ENCODE measurements at regions not wholly inside any gene's neighbourhood (a gene's known extent, or its start where the extent isn't known, plus 50 kb on each side); places are given as distances from the start of the nearest gene placed in this dataset.
"Not testable (repeated sequence)": the region's sequence is repeated elsewhere in the genome, so short reads cannot be mapped to it uniquely, and the experiment has no call there.

DNA sequence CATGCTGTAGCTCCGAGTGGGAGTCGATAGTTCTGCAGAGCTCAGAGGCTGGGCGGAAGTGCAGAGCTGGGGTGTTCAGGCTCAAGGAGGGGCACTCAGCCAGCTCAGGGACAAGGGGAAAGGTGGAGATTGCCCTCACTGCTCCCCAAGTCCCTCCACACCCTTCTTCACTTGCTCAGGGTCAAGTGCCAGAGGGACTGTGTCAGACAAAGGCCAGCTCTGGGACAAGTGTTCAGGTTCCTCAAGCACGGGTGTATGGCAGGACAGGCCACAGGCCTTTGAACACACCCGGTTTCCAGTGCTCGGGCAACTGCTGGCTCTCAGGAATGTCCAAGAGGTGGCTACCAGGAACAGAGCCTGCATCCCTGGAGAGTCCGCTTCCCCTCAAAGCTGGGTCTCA lies 293.0 kb upstream of the PODXL start:
- no peak for DNase-seq (ENCODE audit: low spot score)

DNA sequence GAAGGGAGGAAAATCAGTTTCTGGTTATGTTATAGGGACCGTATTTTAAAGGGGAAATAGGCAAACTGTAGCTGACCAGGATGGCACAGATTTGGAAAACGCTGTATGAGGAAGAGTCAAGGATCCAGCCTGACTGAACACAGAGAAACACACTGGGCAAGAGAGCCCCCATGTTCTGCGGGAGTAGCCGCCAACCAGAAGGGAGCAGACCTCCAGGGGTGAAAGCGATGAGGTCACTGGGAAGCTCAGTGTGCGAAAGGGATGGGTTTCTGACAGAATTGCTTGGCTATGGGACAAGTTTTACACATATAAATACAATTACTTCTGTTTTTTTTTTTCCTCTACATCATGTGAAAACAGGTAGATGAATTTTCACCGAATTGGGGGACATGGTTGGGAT lies 291.6 kb upstream of the PODXL start:
- DNase-seq (ENCODE audit: low spot score), result no peak

DNA sequence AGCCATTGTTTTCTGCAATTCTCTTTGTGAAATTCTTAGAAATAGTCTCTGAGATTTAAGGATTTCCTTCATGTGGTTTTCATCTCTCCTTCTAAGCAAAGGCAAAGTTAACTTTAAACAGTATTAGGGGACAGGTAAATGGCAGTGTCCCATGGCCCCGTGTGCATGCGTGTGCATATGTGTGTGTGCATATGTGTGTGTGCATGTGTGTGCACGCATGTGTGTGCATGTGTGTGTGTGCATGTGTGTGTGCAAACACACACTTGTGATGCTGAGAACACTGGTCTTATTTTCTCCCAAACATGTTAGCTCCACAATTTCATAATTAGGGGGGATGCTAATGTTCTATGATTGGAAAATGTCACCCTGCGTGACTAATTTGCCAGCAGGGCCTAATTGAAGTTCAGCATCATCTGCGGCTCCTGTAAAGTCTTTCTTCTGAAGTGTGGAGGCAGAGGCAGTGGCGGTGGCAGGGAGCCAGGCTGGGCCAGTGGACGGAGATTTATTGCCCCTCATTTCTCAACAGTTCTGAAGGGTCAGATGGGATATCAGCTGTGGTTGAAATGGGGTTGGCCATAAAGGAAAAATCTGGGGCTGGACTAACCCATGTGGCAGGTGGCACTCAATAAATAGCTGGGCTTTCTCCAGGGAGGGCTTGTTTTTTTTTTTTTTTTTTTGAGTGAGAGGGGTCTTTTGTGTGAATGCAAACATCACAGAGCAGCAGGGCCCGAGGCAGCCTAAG lies 289.3 kb upstream of the PODXL start:
- DNase-seq (ENCODE audit: low spot score), result no peak

DNA sequence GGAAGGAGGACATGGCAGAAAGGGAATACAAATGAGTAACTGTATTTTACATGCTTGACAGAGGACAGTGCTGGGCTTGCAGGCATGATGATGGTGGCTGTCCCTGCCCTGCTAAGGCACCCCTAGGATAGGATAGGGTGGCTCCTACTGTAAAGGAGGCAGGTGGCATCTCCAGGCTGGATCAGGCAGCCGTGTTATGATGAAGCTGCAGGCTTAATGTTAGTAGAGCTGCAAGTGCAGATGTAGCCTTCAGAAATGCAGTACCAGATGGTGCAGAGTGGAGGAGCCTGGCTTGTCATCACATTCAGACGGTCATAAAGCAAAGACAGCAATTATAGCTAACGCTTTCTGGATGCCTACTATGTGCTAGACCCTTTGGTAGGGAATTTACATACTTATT lies 287.9 kb upstream of the PODXL start:
- DNase-seq (ENCODE audit: low spot score), result no peak

DNA sequence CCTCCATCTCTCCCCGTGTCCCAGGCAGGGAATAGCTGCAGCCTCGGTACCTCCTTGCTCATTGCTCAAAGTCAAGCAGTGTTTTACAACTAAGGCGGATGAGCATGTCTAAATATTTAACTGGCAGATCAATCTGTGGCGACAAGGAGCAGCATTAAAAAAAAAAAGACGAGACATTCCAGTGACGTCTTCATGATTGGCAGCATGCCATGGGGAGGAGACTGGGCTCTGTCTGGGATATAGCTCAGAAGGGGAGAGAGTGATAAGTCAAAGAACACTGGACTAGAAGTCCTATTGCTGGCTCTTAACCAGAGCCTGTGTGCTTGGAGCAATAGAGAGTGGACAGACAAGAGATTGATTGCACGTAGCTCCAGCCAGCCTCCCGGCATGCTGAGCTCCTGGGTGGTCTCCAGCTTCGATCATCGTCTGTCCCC lies 287.5 kb upstream of the PODXL start:
- DNase-seq (ENCODE audit: low spot score), result no peak

DNA sequence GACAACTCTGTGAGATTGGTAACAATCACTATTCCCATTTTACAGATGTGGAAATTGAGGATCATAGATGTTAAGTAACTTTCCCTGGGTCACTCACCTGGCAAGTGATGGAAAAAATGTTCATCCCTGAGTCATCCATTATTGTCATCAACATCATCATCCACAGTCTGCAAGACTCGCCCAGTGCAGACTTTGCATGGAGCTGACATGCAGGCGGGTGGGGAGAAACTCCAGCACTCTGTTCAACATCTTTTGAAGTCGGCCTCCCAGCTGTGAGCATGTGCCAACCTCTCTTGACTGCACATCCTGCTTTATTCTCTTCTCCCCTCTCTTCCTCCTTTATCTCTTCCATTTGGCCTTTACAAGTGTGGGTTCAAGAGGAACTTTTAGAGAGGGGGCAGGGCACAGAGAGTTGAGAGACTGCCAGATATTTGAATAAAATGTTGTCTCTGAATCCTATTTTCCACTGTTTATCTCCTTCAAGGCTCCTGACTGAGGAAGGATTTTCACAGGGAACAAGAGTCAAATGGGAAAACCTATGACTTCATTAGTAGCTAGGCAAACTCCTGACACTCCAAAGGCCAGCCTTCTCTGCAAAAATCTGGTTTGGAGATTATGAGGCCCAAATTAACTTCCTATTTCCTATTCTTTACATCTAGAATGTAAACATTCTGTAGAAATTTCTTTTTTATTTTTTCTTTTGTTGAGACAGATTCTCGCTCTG lies 283.7 kb upstream of the PODXL start:
- no peak for DNase-seq (ENCODE audit: low spot score)

DNA sequence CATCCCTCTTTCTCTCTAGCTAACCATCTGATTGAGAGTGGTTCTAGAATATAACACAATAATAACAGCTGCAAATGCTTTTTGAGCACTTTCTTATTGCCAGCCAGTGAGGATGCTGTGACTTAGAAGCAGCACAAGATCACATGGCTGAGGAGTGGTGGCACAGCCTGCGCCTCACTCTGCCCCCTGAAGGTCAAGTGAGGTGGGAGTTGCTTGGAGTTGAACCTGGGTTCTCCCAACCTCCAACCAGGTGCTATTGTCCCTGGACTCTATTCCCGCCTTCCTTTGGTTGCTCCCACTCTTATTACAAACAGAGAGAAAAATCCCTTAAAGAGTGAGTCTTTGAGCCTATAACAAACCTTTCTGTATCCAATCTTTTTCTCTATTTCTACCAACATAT lies 280.3 kb upstream of the PODXL start:
- no peak for DNase-seq (ENCODE audit: low spot score)

DNA sequence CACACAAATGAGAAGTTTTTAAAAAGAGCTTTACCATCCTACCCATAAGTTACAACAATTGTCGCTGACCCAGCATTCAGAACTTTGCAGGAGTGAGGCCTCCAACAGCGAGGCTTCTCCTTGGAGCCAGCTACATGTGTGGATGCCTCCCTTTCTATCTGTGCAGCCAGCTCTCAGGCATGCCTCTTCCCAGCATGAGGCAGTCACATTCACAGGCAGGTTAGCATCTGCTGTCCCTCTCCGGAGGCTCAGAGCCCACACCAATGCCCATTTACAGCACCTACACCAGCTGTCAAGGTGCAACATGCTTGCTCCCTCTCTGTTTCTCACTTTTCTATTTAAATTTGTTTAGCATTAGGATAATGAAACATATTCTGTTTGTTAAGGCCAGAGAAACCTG lies 278.7 kb upstream of the PODXL start:
- DNase-seq (ENCODE audit: low spot score), result no peak

DNA sequence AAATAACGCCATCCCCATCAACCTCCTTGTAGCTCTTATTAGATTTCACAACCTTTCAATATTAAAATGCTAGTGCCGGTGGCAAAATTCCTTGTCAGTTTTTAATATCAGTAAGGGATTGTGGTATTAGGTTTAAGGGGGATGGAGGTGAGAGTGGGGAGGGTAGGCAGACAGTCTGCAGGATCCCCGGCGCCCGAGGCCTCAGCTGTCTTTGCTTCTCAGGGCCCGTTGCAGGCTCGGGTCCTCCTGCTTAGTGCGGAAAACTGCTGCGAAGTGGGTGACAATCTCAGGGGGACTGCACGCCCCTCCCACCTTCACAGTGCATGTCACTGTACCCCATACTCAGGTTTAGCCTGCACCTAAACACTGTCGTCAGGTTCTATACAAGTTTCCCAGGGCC lies 274.3 kb upstream of the PODXL start:
- no peak for DNase-seq (ENCODE audit: low spot score)

DNA sequence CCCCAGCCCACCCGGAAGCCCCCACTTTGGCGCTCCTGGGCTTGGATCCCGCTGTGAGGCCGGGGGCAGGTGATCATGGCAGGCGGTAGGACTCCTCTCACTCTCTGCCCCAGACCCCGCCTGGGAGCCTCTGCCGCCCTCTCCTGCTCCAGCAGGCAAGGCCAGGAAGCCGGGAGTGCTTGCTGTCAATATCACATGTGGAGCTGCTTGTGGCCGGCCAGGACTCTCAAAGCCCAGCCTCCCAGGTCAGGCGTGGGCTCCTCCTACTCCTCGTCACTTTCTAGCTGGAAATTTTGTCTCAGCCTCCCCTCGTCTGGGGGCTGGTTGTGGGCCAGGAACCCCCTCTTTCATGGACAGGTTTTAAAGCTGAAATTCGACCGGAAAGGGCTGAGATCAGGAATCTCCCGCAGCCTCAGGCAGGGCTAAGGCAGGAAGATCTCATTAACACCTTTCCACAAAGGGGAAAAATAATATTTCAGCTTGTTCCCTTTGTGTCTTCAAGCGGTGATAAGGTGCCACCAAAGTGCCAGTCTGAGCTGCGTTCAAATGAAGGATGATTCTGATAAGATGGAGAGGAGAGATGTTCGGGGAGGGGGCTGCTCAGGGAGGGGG lies 273.6 kb upstream of the PODXL start:
- no peak for DNase-seq (ENCODE audit: low spot score)

DNA sequence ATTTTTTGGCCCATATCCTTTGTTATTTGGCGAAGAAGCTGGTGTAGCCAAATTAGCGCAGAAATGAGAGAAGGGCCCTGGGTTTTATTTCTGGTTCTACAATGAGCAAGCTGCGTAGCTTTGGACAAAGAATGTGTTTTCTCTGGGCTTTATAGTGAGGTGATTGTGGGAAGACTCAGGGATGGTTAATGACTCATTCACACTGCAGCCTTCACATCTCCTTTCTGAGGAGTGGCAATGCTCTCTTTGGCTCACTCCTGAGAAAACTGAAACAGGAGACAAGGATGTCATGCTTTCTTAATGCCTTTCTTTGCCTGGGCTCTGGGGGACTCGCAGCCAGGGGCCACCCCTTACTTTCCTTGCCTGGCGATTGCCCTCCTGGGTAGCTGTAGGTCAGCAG lies 271.0 kb upstream of the PODXL start:
- peak; percentile 76 for DNase-seq (ENCODE audit: low spot score)

DNA sequence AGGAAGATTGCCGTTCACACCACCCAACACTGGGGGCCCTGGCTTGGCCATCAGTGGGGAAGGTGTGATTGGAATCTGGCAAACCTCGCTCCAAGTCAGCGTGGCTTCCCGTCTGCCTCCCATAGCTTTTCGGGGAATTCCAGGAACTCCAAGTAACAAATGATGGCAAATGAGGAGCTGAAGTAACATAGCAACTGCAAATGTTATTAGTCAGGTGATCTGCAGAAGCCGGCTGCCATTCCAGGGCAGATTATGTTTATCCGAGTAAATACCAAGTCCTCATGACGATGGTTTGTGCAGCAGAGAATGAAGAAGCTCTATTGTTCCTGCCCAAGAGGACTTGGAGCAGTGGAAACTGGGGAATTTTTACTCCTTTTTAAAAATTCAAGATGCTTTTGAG lies 270.5 kb upstream of the PODXL start:
- DNase-seq (ENCODE audit: low spot score), result peak; percentile 79

DNA sequence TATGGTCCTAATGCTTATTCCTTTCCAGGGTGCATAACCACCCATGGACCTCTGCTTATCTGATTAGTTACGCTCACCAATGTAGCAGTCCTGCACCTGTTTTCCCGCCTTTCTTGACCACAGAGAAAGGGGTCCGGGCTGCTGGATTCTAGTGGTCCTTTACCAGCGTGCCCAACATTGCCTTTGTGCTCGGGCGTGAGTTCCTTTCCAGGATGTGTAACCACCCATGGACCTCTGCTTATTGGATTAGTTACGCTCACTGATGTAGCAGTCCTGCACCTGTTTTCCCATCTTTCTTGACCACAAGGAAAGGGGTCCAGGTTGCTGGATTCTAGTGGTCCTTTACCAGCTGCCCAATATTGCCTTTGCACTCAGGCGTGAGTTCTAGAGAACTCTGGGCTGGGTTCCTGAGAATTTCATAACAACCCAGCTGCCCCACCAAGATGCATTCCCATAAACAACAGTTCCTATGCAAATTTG lies 267.6 kb upstream of the PODXL start:
- DNase-seq (ENCODE audit: low spot score), result not testable (repeated sequence)

DNA sequence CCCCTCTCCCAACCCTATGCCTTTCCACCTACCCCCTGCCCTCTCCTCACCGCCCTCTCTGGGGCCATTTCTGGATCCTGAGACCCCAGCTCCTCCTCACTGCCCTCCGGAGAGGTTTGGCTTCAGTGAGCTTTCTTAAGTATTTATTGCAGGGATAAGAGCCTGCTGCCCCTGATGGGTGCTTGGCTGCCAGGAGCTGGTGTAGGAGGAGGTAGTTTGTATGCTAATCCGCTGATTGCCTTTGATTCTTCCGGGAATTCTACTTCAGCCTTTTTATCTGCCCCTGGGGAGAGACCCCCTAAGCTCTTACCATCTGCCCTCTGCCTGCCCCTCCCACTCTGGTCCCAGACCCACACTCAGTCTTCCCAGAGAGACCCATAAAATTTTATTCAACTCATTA lies 263.5 kb upstream of the PODXL start:
- no peak for DNase-seq (ENCODE audit: low spot score)

DNA sequence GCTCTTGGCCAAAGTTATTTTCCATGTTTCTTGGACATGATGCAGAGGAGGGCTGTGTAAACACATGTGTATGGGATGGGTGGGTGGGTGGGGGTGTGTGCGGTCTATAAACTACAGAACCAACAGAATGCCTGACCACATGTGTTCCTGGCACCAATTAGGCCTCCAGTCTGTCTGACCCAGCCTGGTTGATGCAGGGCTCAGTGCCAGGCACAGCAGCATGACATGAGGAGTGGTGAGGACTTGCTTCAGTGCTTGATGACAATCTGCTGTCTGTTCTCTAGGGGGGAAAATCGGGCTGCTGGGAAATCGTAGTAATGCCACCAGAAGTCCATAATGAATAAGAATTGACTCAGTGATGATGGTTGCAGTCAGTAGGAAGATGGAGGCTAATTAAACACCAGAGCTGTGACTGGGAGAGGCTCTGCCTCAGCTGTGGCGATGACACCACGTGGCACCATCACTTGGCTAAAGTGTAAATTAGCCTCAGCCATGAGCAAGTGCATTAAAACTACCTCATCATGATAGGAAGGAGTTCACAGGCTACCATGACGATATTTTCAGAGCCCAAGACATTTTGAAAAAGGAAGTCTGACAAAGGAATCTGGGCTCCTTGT lies 260.1 kb upstream of the PODXL start:
- no peak for DNase-seq (ENCODE audit: low spot score)

DNA sequence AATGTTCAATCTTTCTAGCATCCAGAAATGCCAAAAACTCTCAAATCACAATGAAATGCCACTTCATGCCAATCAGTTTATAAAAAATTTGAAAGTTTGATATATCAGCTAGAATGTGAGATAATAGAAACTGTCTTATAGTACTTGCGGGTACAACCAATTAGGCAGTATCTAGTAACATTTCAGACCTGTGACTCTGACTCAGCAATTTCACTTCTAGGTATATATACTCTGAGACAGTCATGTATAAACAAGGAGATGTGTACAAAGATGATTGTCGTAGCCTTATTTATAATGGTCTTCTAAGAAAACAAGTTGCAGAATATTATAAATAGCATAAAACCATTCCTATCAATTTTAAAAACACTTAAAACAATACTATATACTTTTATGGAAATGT lies 252.3 kb upstream of the PODXL start:
- DNase-seq (ENCODE audit: low spot score), result no peak

DNA sequence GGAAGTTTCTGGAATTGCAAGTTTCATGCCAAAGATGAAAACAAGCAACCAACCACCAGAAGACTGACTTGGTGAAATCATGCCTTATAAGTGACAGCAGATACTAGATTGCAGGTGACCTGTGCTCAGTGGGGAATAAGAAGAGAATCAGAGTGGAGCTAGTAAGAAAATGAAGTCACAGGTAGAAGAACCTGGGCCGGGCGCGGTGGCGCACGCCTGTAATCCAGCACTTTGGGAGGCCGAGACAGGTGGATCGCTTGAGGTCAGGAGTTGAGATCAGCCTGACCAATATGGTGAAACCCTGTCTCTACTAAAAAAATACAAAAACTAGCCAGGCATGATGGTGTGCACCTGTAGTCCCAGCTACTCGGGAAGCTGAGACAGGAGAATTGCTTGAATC lies 251.7 kb upstream of the PODXL start:
- DNase-seq (ENCODE audit: low spot score), result not testable (repeated sequence)

DNA sequence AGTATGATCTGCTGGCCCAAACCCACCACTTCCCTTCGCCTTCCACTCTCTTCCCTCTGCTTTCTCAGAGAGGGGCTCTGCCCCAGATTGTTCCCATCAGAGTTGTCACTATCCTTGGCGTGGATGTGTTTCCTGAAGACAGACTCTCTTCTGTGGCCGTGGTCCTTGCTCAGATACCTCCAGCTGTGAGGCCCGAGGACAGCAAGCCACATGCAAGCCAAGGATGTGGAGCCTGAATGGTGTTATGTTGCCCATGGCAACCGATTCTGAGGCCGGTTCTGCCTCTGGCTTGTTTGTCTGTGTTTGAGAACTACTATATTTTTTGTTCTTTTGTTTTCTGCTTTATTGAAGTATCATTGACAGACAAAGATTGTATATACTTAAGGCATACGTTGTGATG lies 247.4 kb upstream of the PODXL start:
- no peak for DNase-seq (ENCODE audit: low spot score)

DNA sequence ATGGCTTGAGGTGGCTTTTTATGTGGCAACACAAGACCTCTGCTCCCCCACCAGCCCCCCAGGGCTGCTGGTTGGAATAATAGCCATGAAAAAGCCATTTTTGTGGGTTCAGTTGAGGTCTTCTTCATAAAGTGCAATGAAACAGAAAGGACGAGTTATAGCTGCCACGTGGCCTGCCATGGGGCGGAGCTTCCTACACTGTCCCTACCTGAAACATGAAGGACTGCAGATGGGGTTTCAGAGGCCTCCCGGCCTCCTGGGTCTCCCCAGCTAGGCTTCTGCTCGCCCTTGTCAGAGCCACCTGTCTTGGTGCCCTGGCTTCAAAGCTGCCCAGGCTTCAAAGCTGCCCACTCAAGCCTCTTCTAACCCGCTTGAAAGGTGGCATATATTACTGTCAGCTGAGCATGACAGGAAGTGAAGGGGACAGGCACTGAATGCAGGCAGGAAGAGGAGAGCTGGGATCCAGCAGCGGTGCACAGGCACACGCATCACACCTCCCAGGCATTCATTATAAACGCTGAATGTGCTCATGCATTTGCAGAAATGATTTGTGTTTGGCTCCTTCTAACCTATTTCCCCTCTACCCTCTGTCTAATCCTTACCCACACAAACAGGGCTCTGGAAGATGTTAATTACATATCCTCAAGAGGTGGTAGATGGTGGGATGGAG lies 245.9 kb upstream of the PODXL start:
- no peak for DNase-seq (ENCODE audit: low spot score)

DNA sequence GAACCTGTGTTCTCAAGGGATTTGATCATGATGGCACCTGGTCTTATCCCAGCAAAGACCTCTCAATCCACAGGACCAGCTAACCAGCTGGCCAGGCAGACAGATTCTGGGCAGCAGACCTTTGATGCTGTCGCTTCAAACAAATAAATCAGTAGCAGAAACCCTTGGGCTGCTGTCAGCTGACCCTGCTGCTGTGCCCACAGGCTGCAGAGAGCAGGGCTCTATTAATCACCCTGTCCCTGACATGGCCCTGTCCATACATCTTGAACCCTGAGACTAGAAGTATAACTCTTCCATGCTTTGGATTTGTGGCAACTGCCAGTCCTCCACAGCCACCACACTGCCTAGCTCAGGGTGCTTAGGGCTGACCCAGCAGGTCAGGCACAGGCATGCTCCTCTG lies 244.1 kb upstream of the PODXL start:
- DNase-seq (ENCODE audit: low spot score), result no peak

DNA sequence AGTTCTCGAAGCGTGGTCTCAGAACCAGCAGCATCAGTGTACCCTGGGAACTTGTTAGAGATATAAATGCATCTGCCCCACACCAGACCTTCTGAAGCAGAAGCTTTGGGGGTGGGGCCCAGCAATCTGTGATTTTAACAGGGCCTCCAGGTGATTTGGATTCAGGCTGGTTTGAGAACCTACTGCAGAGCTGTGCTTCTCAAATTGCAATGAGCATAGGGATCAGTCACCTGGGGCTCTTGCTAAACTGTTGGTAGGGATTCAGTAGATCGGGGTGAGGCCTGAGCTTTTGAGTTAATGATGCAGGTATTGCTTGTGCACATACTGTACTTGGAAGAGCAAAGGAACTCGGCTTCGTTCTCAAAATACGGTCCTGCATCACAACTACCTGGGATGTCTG lies 243.6 kb upstream of the PODXL start:
- no peak for DNase-seq (ENCODE audit: low spot score)

DNA sequence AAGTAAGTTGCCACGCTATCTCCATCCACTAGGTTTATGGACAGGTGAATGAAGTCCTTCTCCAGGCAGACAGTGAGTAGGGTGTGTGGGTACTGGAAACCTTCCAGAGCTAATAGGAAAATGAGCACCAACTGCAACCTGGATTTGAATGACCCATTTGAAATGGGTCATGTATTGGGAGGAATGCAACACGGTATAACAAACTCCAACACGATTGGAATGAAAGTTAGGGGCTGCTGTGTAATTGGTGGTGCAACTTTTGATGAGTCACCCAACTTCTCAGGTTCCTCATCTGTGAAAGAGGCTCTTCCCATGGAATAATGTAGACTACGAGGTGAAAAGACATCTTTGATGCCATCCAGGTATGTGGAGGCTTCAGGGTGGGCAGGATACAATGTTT lies 241.4 kb upstream of the PODXL start:
- DNase-seq (ENCODE audit: low spot score), result no peak
